Calu3 (cell line): ENCODE measurements at regions not wholly inside any gene's neighbourhood (a gene's known extent, or its start where the extent isn't known, plus 50 kb on each side); places are given as distances from the start of the nearest gene placed in this dataset.

Experiments
- BruUV-seq: library from RNA; stranded (reverse); fragments of 400-500 nt; replicated peaks from 2 replicates; lab custom pipeline; 2021; lab: Mats Ljungman, UMichigan
- CTCF ChIA-PET: fragments of 300-600 bp; sonication (Branson Sonifier 250); formaldehyde crosslinking; loops from one replicate; lab custom pipeline; 2022; ENCODE audit warnings: antibody characterized with exemption; lab: Charles Lee
- DNase-seq: peaks from one replicate; pipeline ENCODE4 v3.0.0; 2022
- H3K27ac Mint-ChIP-seq: one replicate; pipeline ENCODE4 v1.8.0; 2022; ENCODE audit warnings: mixed read lengths; ENCODE audit not compliant: unreplicated experiment
- H3K27me3 Mint-ChIP-seq: one replicate; pipeline ENCODE4 v1.8.0; 2022; ENCODE audit warnings: mixed read lengths; ENCODE audit not compliant: unreplicated experiment
- H3K36me3 Mint-ChIP-seq: one replicate; pipeline ENCODE4 v1.8.0; 2022; ENCODE audit warnings: mild to moderate bottlenecking, moderate library complexity, mixed read lengths; ENCODE audit not compliant: insufficient read depth, unreplicated experiment
- H3K4me1 Mint-ChIP-seq: one replicate; pipeline ENCODE4 v1.8.0; 2022; ENCODE audit warnings: mild to moderate bottlenecking, low read depth, mixed read lengths; ENCODE audit not compliant: unreplicated experiment
- H3K4me3 Mint-ChIP-seq: one replicate; pipeline ENCODE4 v1.8.0; 2022; ENCODE audit warnings: mild to moderate bottlenecking, low read depth, moderate library complexity, mixed read lengths; ENCODE audit not compliant: unreplicated experiment
- H3K9me3 Mint-ChIP-seq: one replicate; pipeline ENCODE4 v1.8.0; 2022; ENCODE audit warnings: low read depth, mixed read lengths; ENCODE audit not compliant: unreplicated experiment
- CTCF ChIP-seq: fragments of 200-600 bp; IDR thresholded peaks from one replicate; pipeline ENCODE4 v1.8.0; 2022; ENCODE audit warnings: antibody characterized with exemption; ENCODE audit not compliant: unreplicated experiment
- intact Hi-C: fragments of 100-400 bp; cut with micrococcal nuclease; formaldehyde crosslinking; loops from one replicate; pipeline ENCODE4 v1.10.0; 2022; ENCODE audit not compliant: unreplicated experiment

- BruUV-seq: no TSS peak
- H3K27ac Mint-ChIP-seq: no peak overlapping the region
These were observed 113.1 kb upstream of the MTHFD1L start for GRCh38 chr6:150752409-150752808.

GRCh38 chr6:150753371-150754064, 112.0 kb upstream of the MTHFD1L start:
- BruUV-seq: no TSS peak
- H3K27ac Mint-ChIP-seq: no peak overlapping the region
- no peak for DNase-seq
- H3K9me3 Mint-ChIP-seq: no peaks in the 10 kb centered on the region
- no peak for TF ChIP-seq CTCF
- intact Hi-C loops: no loop called here
- no peaks in the 10 kb centered on the region for H3K4me1 Mint-ChIP-seq
- no peaks in the 10 kb centered on the region for H3K27me3 Mint-ChIP-seq
- CTCF ChIA-PET: no interaction called here
- H3K36me3 Mint-ChIP-seq: no peaks in the 10 kb centered on the region
- no peak overlapping the region for H3K4me3 Mint-ChIP-seq

More at GRCh38 chr6:150752409-150752808, 113.1 kb upstream of the MTHFD1L start:
- Mint-ChIP-seq H3K4me3 (no peak overlapping the region), H3K27me3 (no peaks in the 10 kb centered on the region), H3K9me3 (no peaks in the 10 kb centered on the region), H3K36me3 (no peaks in the 10 kb centered on the region), H3K4me1 (no peaks in the 10 kb centered on the region)
- TF ChIP-seq CTCF: no peak
- intact Hi-C loops: no loop called here
- CTCF ChIA-PET: no interaction called here
- no peak for DNase-seq

GRCh38 chr6:150755042-150755441, 110.5 kb upstream of the MTHFD1L start:
- Mint-ChIP-seq H3K4me3 (no peak overlapping the region), H3K4me1 (no peaks in the 10 kb centered on the region), H3K9me3 (no peaks in the 10 kb centered on the region), H3K27me3 (no peaks in the 10 kb centered on the region), H3K27ac (no peak overlapping the region), H3K36me3 (no peaks in the 10 kb centered on the region)
- no peak for TF ChIP-seq CTCF
- CTCF ChIA-PET: no interaction called here
- intact Hi-C loops: no loop called here
- no TSS peak for BruUV-seq
- no peak for DNase-seq

- Mint-ChIP-seq H3K27ac (no peak overlapping the region), H3K4me3 (no peak overlapping the region), H3K4me1 (no peaks in the 10 kb centered on the region), H3K36me3 (no peaks in the 10 kb centered on the region), H3K9me3 (no peaks in the 10 kb centered on the region), H3K27me3 (no peaks in the 10 kb centered on the region)
- DNase-seq: no peak
- TF ChIP-seq CTCF: no peak
- no TSS peak for BruUV-seq
- CTCF ChIA-PET: no interaction called here
- intact Hi-C loops: no loop called here
These were observed 110.0 kb upstream of the MTHFD1L start for GRCh38 chr6:150755524-150755923.
